ENCODE measurements at regions not wholly inside any gene's neighbourhood (a gene's known extent, or its start where the extent isn't known, plus 50 kb on each side); places are given as distances from the start of the nearest gene placed in this dataset.

DNA sequence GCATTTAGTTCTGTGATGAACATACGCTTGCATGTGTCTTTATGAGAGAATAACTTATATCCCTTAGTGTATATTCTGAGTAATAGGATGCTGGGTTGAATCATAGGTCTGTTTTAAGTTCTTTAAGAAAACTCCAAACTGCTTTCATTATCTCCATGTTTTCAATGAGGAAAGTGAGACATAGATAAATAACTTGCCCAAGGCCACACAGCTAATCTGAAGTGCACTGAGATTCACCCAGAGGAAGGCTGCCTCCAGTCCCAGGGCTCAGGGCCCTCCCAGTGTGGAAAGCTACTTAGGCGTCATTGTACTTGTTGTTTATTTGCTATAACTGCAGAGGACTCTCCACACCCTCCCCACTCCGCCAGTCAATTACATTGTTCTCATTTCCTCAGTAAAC, 126.7 kb downstream of the INHBA start:
- TF ChIP-seq EZH2phosphoT487 (IDR thresholded peaks at IDR 0.05; ENCODE audit: borderline replicate concordance): no peak
- TF ChIP-seq, protein P1, sequence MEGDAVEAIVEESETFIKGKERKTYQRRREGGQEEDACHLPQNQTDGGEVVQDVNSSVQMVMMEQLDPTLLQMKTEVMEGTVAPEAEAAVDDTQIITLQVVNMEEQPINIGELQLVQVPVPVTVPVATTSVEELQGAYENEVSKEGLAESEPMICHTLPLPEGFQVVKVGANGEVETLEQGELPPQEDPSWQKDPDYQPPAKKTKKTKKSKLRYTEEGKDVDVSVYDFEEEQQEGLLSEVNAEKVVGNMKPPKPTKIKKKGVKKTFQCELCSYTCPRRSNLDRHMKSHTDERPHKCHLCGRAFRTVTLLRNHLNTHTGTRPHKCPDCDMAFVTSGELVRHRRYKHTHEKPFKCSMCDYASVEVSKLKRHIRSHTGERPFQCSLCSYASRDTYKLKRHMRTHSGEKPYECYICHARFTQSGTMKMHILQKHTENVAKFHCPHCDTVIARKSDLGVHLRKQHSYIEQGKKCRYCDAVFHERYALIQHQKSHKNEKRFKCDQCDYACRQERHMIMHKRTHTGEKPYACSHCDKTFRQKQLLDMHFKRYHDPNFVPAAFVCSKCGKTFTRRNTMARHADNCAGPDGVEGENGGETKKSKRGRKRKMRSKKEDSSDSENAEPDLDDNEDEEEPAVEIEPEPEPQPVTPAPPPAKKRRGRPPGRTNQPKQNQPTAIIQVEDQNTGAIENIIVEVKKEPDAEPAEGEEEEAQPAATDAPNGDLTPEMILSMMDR (conservative IDR thresholded peaks at IDR 0.05; ENCODE audit: low read length): no peak
